GM12891 (cell line): ENCODE measurements at regions not wholly inside any gene's neighbourhood (a gene's known extent, or its start where the extent isn't known, plus 50 kb on each side); places are given as distances from the start of the nearest gene placed in this dataset.

Experiments used
- DNase-seq: peaks from one replicate; pipeline ENCODE4 v3.0.0; 2011; ENCODE audit warnings: low spot score; ENCODE audit not compliant: insufficient read length
- FAIRE-seq: peaks from 2 replicates; lab custom pipeline; 2011; peaks lifted over from hg19 to GRCh38; lab: Jason Lieb, UNC
- PAX5 ChIP-seq: IDR thresholded peaks from 2 replicates; pipeline ENCODE4 v1.6.1; 2011; ENCODE audit warnings: low read length, moderate library complexity, mild to moderate bottlenecking; ENCODE audit not compliant: insufficient read depth, severe bottlenecking
- POLR2A ChIP-seq: IDR thresholded peaks from 2 replicates; pipeline ENCODE4 v1.6.1; 2011; ENCODE audit warnings: low read depth, low read length, control low read depth
- POLR2AphosphoS5 ChIP-seq: IDR thresholded peaks from 2 replicates; pipeline ENCODE4 v1.6.1; 2011; ENCODE audit warnings: low read depth, low read length, control low read depth
- POU2F2 ChIP-seq: IDR thresholded peaks from 2 replicates; pipeline ENCODE4 v1.6.1; 2011; ENCODE audit warnings: low read depth, mild to moderate bottlenecking, control low read depth, low read length, moderate library complexity
- SPI1 ChIP-seq: IDR thresholded peaks from 2 replicates; pipeline ENCODE4 v1.6.1; 2011; ENCODE audit warnings: low read depth, low read length, control low read depth
- TAF1 ChIP-seq: IDR thresholded peaks from 2 replicates; pipeline ENCODE4 v1.6.1; 2011; ENCODE audit warnings: low read depth, low read length, control low read depth

DNA sequence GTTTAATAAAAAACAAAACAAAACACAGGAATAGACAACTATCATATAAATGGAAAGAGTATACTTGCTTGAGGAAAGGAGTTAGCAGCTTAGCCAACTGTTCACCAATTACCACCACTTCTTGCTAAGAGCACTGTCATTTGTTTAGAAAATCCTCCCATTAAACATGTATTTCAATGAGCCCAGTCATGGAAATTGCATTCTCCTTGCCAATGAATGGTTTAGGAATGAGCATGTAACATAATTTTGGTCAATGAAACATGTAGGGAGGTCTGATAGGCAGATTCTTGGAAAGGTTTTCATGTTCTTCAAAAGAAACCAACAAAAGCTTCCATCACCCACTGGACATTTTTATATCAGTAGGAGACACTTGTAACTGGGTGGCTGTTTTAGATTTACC is 502.8 kb upstream of the PAPPA start:
- FAIRE-seq (no peak), DNase-seq (no peak)
- TF ChIP-seq TAF1 (no peak), POU2F2 (no peak), SPI1 (no peak), PAX5 (no peak), POLR2AphosphoS5 (no peak), POLR2A (no peak)

GRCh38 chr9:115651461-115651860 is 502.1 kb upstream of the PAPPA start:
- no peak for DNase-seq
- no peak for FAIRE-seq
- TF ChIP-seq POLR2A (no peak), TAF1 (no peak), SPI1 (no peak), PAX5 (no peak), POLR2AphosphoS5 (no peak), POU2F2 (no peak)

DNA sequence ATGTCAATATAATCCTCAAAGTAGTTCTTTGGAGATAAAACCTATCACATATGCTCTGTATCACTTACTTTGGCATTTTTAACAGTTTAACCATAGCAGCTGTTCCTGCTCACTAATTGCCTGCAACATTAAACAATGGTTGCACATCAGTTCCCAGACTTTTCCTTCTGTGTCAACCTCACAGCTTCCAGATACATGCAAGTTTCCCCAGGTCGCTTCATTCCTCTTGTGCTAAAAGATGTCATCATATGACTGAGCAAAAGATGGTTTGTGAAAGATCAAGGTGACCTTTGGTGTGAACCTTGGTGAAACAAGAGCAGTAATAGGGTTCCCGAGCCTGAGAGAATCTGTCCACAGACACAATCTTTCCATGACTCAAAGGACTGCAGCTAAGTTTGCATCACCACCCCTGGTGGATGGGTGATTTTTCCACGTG is 500.4 kb upstream of the PAPPA start:
- no peak for FAIRE-seq
- TF ChIP-seq POU2F2, result no peak
- no peak for TF ChIP-seq TAF1
- no peak for TF ChIP-seq POLR2A
- no peak for TF ChIP-seq SPI1
- no peak for DNase-seq

GRCh38 chr9:115657695-115658094 is 495.9 kb upstream of the PAPPA start:
- DNase-seq (no peak), FAIRE-seq (no peak)
- no peak for TF ChIP-seq POLR2A
- no peak for TF ChIP-seq POU2F2
- TF ChIP-seq PAX5, result no peak
- TF ChIP-seq SPI1, result no peak
- TF ChIP-seq TAF1, result no peak
- TF ChIP-seq POLR2AphosphoS5, result no peak

GRCh38 chr9:115665519-115665918 is 488.1 kb upstream of the PAPPA start:
- TF ChIP-seq POLR2AphosphoS5, result no peak
- TF ChIP-seq POLR2A, result no peak
- no peak for FAIRE-seq
- no peak for DNase-seq

DNA sequence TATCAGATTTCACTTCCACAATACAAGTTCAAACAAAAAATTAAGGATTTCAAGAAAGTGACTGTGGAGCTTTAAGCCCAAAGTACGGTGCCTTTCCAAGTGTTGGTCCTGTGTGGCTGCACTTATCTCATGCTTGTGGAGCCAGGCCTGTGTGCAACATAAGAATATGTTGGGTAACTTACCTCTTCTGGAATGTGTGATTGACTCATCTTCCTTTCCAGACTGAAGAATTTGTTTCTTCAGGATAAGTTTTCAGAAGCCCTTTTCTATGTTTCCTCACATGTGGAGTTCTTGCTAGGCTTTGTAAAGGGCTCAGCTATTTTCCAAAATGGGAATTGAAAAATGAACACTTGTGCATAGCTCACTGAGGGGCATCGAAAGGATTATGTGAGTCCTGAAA is 485.1 kb upstream of the PAPPA start:
- TF ChIP-seq SPI1, result no peak
- FAIRE-seq (no peak), DNase-seq (no peak)

GRCh38 chr9:115671236-115671962 is 482.2 kb upstream of the PAPPA start:
- DNase-seq (no peak), FAIRE-seq (no peak)
- TF ChIP-seq PAX5 (no peak), POLR2AphosphoS5 (no peak)

- DNase-seq (no peak), FAIRE-seq (no peak)
- TF ChIP-seq POLR2AphosphoS5 (no peak), SPI1 (no peak), POLR2A (no peak), TAF1 (no peak), PAX5 (no peak), POU2F2 (no peak)
Observed at GRCh38 chr9:115671963-115672305, 481.7 kb upstream of the PAPPA start.

GRCh38 chr9:115672477-115673316 is 480.9 kb upstream of the PAPPA start:
- TF ChIP-seq PAX5 (no peak), POLR2A (no peak), SPI1 (no peak), POU2F2 (no peak)
- DNase-seq (no peak), FAIRE-seq (no peak)

DNA sequence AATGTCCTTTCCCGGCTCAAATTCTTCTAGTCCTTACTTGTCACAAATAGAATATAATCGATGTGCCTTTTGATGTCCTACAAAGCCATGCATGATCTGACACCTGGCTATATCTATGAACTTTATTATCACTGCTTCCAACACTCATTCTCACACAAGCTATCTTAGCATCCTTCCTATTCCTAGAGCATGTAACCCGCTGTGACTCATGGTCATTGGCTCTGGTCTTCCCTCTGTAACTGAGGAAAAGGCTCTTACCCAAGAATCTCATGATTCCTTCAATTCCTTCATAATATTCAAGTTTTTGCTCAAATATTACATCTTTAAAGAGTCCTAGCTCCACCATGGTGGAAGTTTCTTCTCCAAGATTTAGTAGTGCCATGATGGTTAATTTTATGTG is 480.0 kb upstream of the PAPPA start:
- TF ChIP-seq POLR2A (no peak), SPI1 (no peak)
- DNase-seq (no peak), FAIRE-seq (no peak)
